ENCODE measurements at regions not wholly inside any gene's neighbourhood (a gene's known extent, or its start where the extent isn't known, plus 50 kb on each side); places are given as distances from the start of the nearest gene placed in this dataset.

DNA sequence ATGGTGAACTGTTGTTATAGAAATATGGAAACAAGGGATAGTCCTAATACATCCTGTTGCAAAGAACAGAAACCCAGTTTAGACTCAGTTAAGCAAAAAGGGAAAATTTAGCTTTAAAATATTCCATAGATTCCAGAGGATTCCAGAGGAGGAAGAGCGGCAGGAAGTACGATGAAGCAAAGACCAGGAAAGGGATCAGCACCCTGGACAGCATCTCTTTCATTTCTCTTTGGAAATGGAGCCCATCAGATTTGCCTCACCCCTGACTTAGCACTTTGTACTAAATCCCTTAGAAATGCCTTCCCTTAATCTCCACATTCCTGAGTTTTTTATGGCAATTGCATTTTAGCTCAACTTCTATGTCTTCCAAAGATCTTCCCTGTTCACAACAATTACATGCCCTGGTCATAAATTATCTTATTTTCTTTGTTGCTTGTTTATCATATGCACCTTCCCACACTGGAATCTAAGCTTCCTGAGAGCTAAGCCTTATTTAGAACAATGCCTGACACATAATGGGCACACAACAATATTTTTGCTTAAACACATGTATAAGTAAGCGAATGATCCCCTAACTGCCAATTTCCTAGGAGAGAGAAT is 150.0 kb upstream of the RBFOX1 start:
- no peak for DNase-seq

DNA sequence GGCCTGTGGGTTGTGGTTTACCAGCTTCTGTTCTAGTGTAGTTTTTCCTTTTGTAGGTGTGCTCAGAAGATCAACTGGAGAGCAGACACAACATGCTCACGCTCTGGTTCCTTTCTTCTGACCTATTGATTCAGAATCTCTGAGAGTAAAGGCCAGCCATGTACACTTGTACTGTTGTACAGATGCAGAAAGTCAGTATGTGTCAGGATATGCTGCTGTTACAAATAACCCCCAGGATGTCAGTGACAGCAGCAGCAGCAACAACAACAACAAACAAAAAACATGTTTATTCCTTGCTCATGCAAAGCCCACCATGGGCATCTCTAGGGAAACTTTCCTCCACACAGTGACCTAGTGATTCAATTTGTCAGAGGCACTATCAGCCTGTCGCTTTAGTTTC is 154.8 kb upstream of the RBFOX1 start:
- DNase-seq, result no peak

- DNase-seq, result no peak
Observed at GRCh38 chr16:7171151-7171550, 161.5 kb upstream of the RBFOX1 start.

- DNase-seq, result no peak
Observed at GRCh38 chr16:7167626-7168025, 165.0 kb upstream of the RBFOX1 start.

GRCh38 chr16:7161891-7162290 is 170.8 kb upstream of the RBFOX1 start:
- DNase-seq, result no peak

DNA sequence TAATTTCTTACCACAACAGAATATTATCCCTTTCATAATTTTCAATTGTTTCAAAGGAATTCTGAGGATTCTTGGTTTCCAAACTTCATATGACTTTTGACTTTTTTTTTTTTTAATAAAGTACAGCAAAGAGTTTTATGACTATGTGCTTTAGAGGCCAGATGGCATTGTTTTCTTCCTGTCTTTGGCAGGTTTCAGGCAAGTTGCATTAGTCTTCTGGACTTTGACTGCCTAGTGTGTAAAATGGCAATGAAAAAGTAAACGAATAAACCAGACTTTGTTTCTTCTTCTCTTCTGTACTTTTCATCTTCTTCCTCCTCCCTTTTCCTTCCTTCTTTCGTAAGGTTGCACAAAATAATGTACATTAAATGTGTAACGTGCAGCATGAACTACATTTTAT is 172.6 kb upstream of the RBFOX1 start:
- DNase-seq, result no peak

GRCh38 chr16:7158481-7158880 is 174.2 kb upstream of the RBFOX1 start:
- DNase-seq, result no peak

DNA sequence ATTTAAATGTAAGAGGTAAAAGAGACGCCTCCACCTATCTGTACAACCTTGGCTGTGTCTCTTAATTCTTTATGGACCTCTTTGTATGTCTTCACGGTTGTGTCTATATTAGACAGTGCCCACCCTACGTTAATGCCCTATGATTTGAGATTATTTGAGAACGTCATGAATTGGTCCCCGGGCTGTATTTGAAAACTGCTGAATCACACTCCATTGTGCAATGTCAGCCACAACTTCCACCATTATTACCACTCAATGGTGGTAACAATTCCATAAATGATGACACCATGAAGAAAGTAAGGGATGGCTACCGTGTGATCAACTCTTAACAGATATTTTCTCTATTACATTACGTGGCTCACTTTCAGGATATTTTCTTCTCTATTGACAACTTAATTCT is 182.4 kb upstream of the RBFOX1 start:
- DNase-seq, result no peak

DNA sequence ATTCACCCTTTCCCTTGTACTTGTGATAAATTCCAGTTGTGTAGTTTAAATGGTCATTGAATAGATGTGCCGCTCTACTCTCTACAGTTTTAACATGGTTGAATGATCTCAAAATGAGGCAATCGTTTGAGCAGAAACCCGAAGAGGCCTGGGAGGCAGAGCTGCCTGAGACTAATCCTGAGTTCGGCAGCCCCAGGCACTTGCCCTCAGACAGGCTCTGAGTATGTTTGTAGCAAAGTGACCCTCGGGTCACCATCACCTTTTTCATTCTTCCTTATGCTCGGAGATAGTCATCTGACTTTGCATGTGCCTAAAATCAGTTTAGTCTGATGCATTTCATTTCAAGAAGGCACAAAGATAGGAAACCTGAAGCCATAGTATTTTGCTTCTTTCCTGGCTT is 184.0 kb upstream of the RBFOX1 start:
- DNase-seq, result no peak

DNA sequence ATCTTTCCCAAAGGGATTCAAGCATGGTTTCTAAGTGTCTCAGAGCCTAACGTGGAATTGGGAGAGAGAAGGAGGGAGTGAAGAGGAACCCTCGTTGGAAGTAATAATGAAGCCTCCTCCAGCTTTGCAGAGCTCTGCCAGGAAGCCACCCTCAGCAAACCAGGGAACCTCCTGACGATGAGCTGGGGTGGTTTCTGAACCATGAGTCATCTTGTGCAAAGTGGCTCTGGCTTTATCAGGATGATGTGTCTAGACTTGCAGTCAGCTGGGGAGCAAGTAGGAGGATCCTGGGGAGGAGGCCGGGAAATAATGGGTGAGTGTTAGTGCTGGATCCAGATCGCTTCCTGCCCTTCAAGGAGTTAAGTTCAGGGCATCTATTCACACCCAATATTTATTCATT is 191.7 kb upstream of the RBFOX1 start:
- DNase-seq, result no peak

DNA sequence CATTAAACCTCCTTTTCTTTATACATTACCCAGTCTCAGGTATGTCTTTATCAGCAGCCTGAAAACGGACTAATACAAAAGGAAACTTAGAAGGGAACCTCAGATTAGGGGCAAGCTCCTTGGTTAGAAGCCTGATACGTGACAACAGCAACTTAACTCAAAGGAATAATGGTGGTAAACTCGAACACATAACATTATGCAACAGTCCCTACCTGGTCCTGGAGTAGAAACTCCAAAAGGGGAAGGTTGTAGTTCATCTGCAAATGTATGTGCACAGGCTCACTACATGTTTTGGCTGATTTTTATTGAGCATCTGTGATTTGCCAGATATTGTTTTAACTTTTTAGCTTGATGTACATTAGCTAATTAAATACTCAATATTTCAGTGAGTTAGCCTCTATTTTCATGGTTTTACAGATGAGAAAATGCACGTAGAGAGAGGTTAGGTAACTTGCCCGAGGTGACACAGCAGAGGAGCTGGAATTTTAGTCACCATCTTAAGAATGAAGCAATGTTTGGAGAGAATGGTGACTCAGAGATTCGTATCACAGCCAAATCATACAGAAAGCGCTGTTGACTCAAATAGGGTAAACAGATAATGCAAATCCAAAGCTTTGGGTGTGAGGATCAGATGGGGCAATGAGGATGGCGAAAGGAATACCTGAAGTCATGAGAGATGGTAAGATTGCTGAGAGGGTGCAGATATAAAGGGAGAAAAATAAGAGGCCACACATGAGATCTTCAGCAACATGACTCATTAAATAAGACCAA is 194.9 kb upstream of the RBFOX1 start:
- no peak for DNase-seq

DNA sequence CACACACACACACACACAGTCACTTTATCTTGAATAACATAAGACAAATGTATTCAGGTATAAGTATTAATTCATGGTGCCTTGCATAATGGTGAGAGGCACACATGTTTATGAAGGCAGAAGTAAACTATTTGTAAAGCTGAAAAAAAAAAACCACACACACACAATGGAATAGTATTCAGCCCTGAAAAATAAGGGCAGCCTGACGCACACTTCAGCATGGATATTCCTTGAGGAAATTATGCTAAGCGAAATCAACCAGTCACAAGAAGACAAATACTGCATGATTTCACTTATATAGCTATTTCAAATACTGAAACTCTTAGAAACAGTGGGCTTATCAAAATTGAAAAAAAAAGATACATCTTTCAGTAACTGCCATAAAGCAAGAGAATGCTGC is 200.2 kb upstream of the RBFOX1 start:
- DNase-seq, result no peak

- no peak for DNase-seq
Observed at GRCh38 chr16:7124701-7125100, 207.9 kb upstream of the RBFOX1 start.

- DNase-seq, result no peak
Observed at GRCh38 chr16:7124242-7124641, 208.4 kb upstream of the RBFOX1 start.

- no peak for DNase-seq
Observed at GRCh38 chr16:7116734-7117133, 215.9 kb upstream of the RBFOX1 start.

- no peak for DNase-seq
Observed at GRCh38 chr16:7115898-7116297, 216.7 kb upstream of the RBFOX1 start.

DNA sequence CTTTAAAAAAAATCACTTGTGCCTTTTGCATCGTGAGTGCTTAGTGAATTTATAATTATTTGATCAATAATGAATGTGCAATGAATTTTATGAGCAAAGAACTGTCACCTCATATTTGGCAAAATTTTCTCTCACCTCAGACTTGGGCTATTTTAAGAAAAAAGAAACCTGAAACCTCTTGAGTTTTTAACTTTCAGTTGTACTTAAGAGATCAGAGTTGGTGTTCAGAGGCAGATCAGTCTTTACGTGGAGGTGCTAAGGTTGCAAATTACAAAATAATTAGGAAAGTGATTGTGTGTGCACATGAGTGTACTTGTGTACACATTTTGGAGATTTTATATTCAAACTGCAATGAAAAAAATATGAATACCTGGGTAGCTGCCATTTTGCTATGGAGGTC is 218.7 kb upstream of the RBFOX1 start:
- no peak for DNase-seq

DNA sequence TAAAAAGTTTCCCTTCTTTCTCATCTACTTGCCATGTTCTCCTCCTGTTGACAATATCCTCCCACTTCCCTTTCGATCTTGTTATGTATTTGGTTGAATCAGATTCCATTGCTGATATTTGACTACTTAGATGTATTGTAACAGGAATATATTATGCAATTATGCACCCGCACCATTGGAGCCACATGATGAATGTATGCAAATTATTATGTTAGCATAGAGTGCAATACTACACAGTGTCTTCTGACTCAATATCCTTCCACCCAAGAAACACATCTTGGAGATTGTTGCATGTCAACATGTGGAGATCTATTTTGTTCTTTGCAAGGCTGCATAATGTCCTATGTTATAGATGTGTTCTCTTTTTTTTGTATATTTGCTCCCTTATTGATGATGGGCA is 219.2 kb upstream of the RBFOX1 start:
- DNase-seq, result no peak

GRCh38 chr16:7111265-7111664 is 221.4 kb upstream of the RBFOX1 start:
- no peak for DNase-seq

DNA sequence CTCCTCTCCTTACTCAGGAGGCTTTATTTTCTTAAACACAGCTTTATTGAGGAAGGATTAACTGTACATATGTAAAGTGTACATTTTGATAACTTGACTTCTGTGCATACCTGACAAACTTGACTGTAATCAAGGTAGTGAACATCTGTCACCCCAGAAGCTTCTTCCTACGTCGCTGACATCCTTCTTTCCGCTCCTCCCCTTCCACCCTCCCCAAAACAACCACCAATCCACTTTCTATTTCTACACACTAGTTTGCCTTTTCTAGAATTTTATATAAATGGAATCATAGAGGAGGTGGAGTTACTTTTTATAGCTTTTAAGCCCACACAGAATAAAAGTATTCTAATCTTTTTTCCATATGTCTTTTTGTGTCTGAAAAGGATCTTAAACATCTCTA is 225.2 kb upstream of the RBFOX1 start:
- DNase-seq, result no peak

DNA sequence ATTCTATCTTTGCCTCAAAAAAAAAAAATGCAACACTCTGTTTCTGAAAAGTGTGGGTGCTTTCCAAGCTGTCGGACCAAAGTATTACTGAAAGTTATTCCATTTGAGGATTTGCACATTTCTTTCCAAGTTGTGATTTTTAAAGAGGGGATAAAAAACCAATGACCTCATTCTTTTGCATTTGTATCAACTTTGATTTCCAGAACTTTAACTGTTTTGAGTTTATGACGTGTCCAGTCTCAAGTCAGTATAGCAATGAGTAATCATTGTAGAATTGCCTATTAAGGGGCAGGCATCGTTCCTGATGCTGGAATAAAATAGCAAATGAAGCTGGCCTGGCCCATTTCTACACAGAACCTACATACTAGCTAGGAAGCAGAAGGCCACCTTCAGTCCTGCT is 229.6 kb upstream of the RBFOX1 start:
- no peak for DNase-seq

GRCh38 chr16:7101054-7101453 is 231.6 kb upstream of the RBFOX1 start:
- no peak for DNase-seq

DNA sequence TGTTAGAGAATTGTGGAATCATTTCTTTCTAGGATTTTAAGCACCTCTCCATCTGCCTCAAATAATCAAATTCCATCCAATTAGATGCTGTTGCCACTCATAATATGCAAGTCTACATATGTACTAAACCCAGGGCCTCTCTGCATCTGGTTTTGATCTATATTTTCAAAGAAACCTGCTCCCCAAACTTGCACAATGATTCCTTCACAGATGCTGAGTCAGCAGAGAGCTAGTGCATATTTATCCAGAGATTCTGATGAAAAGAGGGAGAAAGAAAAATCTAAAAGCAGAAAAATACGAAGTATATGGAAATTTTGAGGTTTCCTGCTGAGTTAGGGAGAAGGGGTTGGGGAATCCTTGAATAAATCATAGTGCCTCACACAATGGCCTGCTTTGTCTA is 235.1 kb upstream of the RBFOX1 start:
- DNase-seq, result no peak

- DNase-seq, result no peak
Observed at GRCh38 chr16:7093511-7093910, 239.1 kb upstream of the RBFOX1 start.

DNA sequence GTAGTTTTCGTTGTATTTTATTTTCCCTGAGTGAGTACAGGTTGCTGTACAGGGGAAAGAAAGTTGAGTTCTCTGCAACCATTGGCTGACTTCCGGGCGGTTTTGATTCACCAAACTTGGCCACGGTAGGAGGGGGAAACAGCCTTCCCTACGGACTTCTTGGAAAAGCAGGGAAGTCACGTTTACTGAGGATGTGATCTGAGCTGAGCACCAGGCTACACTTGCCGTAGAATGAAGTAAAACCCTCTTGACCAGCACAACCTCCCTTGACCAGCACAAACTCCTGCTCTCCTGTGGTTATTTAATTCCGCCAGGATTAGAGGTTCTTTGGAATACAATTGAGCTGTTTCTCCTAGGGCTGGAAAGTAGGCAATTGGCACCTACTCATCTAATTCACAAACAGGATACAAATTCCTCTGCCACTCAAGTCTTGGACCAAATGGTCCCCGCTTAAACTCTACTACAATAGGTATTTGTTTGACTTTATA is 242.0 kb upstream of the RBFOX1 start:
- no peak for DNase-seq
